HCEC 1CT (cell line): ENCODE measurements at regions not wholly inside any gene's neighbourhood (a gene's known extent, or its start where the extent isn't known, plus 50 kb on each side); places are given as distances from the start of the nearest gene placed in this dataset.
A peak's percentile ranks its signal among the peaks of the same experiment; 100 is the strongest.
"Not testable (repeated sequence)": the region's sequence is repeated elsewhere in the genome, so short reads cannot be mapped to it uniquely, and the experiment has no call there.

Experiments
- DNase-seq: peaks from one replicate; pipeline ENCODE4 v3.0.0-alpha.2; 2017

- DNase-seq = no peak
Measured at GRCh38 chr5:158471535-158471924, 612.6 kb upstream of the CLINT1 start.

- no peak for DNase-seq
Measured at GRCh38 chr5:158470764-158471534, 612.0 kb upstream of the CLINT1 start.

DNA sequence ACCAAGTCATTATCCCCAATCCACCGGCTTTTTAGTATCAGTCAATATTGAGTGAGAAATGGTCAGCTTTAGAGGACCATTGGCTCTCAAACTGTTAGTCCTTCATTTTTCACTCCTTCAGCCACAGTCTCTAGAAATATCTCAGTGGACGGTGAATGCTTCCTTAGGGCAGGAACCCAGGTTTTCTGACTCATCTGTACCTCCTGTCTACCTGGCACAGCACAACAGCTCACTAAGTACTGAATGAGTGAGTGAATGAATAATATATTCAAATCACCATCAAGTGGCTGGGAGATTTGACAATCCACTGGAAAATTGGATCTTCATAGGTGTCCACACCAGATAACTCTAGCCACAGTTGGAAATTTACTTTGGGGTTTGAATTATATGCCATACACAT is 609.5 kb upstream of the CLINT1 start:
- DNase-seq = no peak

- DNase-seq = no peak
Measured at GRCh38 chr5:158466191-158466590, 607.2 kb upstream of the CLINT1 start.

- no peak for DNase-seq
Measured at GRCh38 chr5:158465086-158465972, 606.4 kb upstream of the CLINT1 start.

DNA sequence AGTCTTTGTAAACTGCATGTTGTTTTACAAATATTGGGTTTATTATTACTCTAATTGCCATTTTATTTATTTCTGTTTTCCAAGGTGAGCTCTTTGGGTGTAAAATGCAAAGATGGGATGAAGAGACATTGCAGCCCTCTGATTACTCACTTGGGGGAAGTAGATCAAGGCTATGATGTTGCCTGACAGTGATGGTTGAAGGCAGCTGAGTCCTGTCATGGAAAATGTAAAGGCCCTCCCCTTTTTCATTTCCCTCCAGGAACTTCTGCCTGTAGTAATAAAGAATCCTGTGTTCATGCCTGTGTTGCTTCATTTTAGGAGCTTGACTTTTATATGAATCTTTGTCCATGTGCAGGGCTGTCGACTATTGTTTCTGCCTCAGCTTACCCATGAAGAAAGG is 605.4 kb upstream of the CLINT1 start:
- no peak for DNase-seq

DNA sequence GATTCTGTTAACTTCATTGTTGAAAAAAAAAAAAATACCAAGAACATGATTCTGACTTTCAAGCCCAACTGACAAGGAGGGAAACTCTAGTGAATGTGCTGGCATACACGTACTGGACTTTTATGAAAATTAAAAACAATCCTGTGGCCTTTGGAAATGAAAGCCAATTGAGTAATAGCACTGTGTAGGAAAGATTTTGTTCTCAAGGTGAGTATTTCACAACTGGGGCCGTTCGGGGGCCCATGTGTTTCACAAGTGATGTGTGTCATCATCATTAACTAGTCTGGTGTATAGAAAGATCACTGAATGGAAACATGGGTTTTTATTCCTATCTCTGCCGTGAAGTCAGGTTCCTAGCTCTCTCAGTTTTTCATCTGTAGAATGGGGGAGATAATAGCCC is 605.0 kb upstream of the CLINT1 start:
- DNase-seq = peak; percentile 68

GRCh38 chr5:158463188-158463587 is 604.2 kb upstream of the CLINT1 start:
- DNase-seq = peak; percentile 80

DNA sequence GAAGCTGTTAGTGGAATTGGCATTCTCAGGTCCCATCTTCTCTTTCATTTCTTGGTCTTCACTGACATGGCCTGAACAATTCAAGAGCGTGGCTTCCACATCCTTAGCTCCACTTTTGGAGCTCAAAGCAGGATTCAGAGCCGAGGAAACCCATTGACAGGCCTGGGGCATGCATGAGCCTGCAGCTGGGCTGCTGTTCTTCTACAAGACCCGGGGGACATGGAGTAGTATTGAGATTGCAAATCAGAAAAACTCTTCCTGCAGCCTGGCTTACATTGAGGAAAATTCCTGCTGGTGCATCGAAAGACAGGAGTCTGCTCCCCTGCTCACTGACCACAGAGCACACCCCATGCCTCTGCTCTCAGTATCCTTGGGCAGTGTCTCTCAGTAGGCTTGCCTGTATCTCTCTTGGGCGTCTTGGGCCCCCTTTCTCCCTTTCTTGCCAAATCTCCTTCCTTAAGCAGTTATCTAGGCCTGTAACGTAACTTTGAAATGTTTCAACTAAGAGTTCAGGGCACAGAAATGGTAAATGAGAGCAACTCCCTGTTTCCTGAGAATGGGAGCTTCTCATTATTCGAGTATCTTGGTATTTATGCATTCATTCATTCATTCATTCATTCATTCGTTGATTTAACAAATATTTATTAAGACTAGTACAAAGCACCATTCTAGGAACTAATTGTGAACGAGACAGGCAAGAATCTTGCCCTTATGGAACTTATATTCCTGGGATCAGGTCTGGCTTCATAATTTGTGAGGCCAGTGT is 603.6 kb upstream of the CLINT1 start:
- no peak for DNase-seq

DNA sequence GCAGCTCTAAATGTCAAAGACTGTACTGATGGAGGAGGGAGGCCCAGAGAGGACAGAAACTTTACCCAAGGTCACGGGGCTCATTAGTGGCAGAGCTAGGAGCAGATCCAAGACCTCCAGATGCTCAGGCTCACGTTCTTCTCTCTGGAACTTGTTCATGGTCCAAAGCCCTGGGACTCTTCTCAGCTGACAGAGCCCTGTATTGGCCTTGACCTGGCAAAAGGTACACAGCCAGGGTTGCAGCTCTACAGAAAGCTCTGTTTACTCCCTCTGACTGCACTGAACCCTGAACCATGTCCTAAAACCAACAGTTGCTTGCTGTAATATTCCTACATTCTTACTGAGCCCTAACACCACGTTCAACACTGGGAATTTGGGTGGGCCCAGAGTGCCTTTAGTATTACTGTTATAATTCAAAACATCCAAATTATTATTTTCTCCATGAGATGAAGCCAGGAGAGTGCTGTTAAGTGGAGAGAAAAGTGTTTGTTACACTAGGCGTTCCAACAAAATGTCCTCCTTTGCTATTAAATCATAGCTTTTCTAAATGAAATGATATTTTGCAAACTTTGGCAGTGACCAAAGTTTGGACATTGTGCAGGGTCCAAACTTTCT is 602.4 kb upstream of the CLINT1 start:
- DNase-seq = no peak

GRCh38 chr5:158458086-158458485 is 599.1 kb upstream of the CLINT1 start:
- no peak for DNase-seq

- peak; percentile 95 for DNase-seq
Measured at GRCh38 chr5:158456756-158457155, 597.8 kb upstream of the CLINT1 start.

- DNase-seq = no peak
Measured at GRCh38 chr5:158456241-158456640, 597.3 kb upstream of the CLINT1 start.

DNA sequence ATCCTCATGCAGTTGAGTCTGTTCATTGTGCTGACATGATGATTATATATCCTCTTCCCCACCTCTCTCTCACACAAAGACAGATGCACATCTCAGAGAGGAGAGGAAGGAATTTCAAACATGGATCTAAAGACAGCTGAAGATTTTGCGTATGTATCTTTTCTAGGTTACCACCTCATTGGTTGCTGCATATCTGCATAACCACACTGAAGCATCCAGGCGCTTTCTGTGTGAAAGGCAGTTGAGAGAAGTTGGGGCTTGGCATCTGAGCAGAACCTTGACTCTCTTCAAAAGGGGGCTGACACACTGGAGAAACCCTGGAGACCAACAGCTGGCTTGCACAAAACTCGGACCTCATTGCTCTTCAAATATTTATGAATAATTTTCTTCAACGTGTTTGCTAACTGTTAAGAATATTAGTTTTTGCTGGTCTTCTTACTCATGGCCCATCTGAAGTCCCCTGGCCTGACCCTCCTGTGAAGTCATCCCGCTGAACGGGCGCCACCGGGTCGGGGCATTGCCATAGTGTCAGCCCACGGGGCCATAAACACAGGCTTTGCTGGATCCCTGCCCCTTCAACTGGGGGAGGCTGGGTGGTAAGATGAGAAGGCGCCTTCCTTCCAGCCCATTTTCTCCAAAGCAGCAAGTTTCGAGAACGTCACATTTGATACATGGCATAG is 593.2 kb upstream of the CLINT1 start:
- no peak for DNase-seq

DNA sequence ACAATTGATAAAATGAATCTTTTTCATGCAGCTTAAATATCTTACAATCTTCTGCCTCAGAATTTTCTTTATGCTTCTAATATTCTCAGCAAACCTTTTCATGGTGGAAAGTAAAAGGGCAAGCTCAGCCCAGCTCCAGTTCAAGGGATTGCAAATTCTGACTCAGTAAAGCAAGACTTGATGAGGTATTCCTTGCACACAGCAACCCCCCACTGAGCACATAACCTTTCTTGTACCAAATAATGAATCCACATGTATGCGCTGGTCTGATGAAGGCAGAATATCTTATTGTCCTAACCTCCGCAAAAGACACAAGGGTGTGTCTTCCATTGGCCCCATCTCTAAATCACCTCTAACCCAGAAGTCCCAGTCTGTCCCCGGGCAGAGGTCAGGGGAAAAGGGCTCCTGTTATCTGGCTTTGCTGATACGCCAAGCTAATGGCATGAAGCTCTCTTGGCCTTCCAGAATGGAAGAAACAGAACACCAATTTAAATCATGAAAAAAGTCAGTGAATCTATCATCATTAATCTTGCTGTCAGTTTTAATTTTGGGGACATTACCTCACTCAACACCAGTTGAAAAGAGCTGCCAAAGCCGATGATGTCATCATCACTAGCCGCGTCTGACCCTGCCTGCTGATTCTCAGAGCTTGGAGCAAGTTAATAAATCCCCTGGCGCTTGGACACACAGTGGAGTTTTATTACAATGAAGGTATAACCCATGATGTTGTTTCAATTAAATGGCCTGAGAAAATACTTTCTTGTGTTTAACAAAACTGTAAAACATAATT is 592.5 kb upstream of the CLINT1 start:
- DNase-seq = peak; percentile 38

DNA sequence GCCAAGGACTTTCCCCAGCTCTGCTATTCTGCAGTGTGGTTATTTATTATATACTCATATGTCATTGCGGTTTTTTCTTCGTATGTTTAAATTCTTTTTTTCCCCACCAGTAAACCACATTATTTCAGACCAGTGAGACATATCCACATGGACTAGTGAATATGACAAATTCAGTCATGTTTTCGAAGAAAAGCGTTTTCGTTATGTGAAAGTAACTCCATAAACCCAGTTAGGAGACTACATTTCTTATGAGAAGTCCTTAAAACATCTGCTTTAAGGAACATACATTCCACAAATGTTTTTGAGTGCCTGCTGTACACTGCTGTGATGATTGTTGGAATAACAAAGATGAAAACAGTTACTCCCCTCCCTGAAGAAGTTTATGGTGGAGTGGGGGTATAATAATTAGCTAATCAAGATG is 591.8 kb upstream of the CLINT1 start:
- DNase-seq = no peak

- not testable (repeated sequence) for DNase-seq
Measured at GRCh38 chr5:158446761-158447160, 587.8 kb upstream of the CLINT1 start.

- not testable (repeated sequence) for DNase-seq
Measured at GRCh38 chr5:158439204-158439603, 580.3 kb upstream of the CLINT1 start.

GRCh38 chr5:158436271-158437065 is 577.5 kb upstream of the CLINT1 start:
- DNase-seq = peak; percentile 42

- DNase-seq = peak; percentile 26
Measured at GRCh38 chr5:158435161-158435616, 576.2 kb upstream of the CLINT1 start.
